PC-3 (cell line): ENCODE measurements at regions not wholly inside any gene's neighbourhood (a gene's known extent, or its start where the extent isn't known, plus 50 kb on each side); places are given as distances from the start of the nearest gene placed in this dataset.

Experiments
- ATAC-seq: fragments of 200-7000 bp; cut with Tn5 transposase; 2 replicates; pipeline ENCODE4 v1.9.1; 2020; ENCODE audit warnings: mild to moderate bottlenecking, moderate library complexity
- BruUV-seq: library from RNA; stranded (reverse); fragments of 400-500 nt; replicated peaks from 2 replicates; lab custom pipeline; 2021; lab: Mats Ljungman, UMichigan
- CTCF ChIA-PET: fragments of 300-600 bp; sonication (Branson Sonifier 250); formaldehyde crosslinking; loops from one replicate; lab custom pipeline; 2022; ENCODE audit warnings: antibody characterized with exemption; lab: Charles Lee
- POLR2A ChIA-PET: fragments of 300-600 bp; sonication (Branson Sonifier 250); formaldehyde crosslinking; loops from one replicate; lab custom pipeline; 2022; ENCODE audit warnings: antibody characterized with exemption; ENCODE audit not compliant: unreplicated experiment; lab: Charles Lee
- DNase-seq: peaks from one replicate; pipeline ENCODE4 v3.0.0-alpha.2; 2015
- H2AFZ ChIP-seq: fragments of 300-600 bp; sonication (generic); 2 replicates; pipeline ENCODE4 v1.6.0; 2016; ENCODE audit warnings: antibody characterized with exemption, low read length
- H3F3A ChIP-seq: fragments of 300-600 bp; sonication (generic); one replicate; pipeline ENCODE4 v1.6.0; 2017; ENCODE audit warnings: antibody characterized with exemption, low read length, control low read depth, mild to moderate bottlenecking; ENCODE audit not compliant: unreplicated experiment
- H3K27ac ChIP-seq: fragments of 300-600 bp; sonication (generic); 2 replicates; pipeline ENCODE4 v1.5.1; 2016; ENCODE audit warnings: mild to moderate bottlenecking, low read length
- H3K27me3 ChIP-seq: fragments of 300-600 bp; sonication (generic); 2 replicates; pipeline ENCODE4 v1.6.1; 2016; ENCODE audit warnings: low read length, mixed read lengths
- H3K36me3 ChIP-seq: fragments of 300-600 bp; sonication (generic); 2 replicates; pipeline ENCODE4 v1.6.1; 2016; ENCODE audit warnings: low read depth, mixed run types, low read length, mixed read lengths
- H3K4me1 ChIP-seq: fragments of 300-600 bp; sonication (generic); 2 replicates; pipeline ENCODE4 v1.5.1; 2016; ENCODE audit warnings: low read length; ENCODE audit not compliant: insufficient read depth
- H3K4me2 ChIP-seq: fragments of 300-600 bp; sonication (generic); 2 replicates; pipeline ENCODE4 v1.6.0; 2016; ENCODE audit warnings: low read length
- H3K4me3 ChIP-seq: fragments of 300-600 bp; sonication (generic); 2 replicates; pipeline ENCODE4 v1.5.1; 2016; ENCODE audit warnings: mild to moderate bottlenecking, low read length, mixed read lengths
- H3K79me2 ChIP-seq: fragments of 300-600 bp; sonication (generic); 2 replicates; pipeline ENCODE4 v1.6.1; 2017; ENCODE audit warnings: low read length, mixed read lengths
- H3K9ac ChIP-seq: fragments of 300-600 bp; sonication (generic); 2 replicates; pipeline ENCODE4 v1.6.0; 2016; ENCODE audit warnings: mild to moderate bottlenecking, low read length
- H3K9me2 ChIP-seq: fragments of 300-600 bp; sonication (generic); replicated peaks from 2 replicates; pipeline ENCODE4 v1.6.1; 2016; ENCODE audit warnings: mixed run types, low read length, mixed read lengths
- H3K9me3 ChIP-seq: fragments of 300-600 bp; sonication (generic); 2 replicates; pipeline ENCODE4 v1.6.1; 2016; ENCODE audit warnings: low read length, mixed read lengths
- H4K20me1 ChIP-seq: fragments of 300-600 bp; sonication (generic); 2 replicates; pipeline ENCODE4 v1.6.1; 2016; ENCODE audit warnings: low read length, mixed read lengths
- CTCF ChIP-seq: fragments of 300-600 bp; sonication (generic); conservative IDR thresholded peaks from 2 replicates; pipeline ENCODE4 v1.5.1; 2017; ENCODE audit warnings: antibody characterized with exemption, low read depth, mild to moderate bottlenecking, low read length
- EZH2 ChIP-seq: fragments of 300-600 bp; sonication (generic); IDR thresholded peaks from one replicate; pipeline ENCODE4 v1.6.1; 2017; ENCODE audit warnings: antibody characterized with exemption, mild to moderate bottlenecking, low read length; ENCODE audit not compliant: unreplicated experiment
- EZH2phosphoT487 ChIP-seq: fragments of 300-600 bp; sonication (generic); IDR thresholded peaks from 2 replicates; pipeline ENCODE4 v1.6.1; 2018; ENCODE audit warnings: mild to moderate bottlenecking, antibody characterized with exemption, low read length, borderline replicate concordance
- intact Hi-C: fragments of 100-400 bp; cut with micrococcal nuclease; formaldehyde crosslinking; loops from 2 replicates; pipeline ENCODE4 v1.9.0; 2023

- DNase-seq (no peak), ATAC-seq (no peak)
- no peaks in the 10 kb centered on the region for H3K27me3 ChIP-seq
- no peaks in the 10 kb centered on the region for H3K4me1 ChIP-seq
- H4K20me1 ChIP-seq: no peaks in the 10 kb centered on the region
- H2AFZ ChIP-seq: no peak overlapping the region
- H3K4me2 ChIP-seq: no peak overlapping the region
- no peaks in the 10 kb centered on the region for H3K9me3 ChIP-seq
- H3K36me3 ChIP-seq: no peaks in the 10 kb centered on the region
- ChIA-PET CTCF (no interaction called here), POLR2A (no interaction called here)
- TF ChIP-seq CTCF: no peak
- TF ChIP-seq EZH2phosphoT487: no peak
- TF ChIP-seq EZH2: no peak
- no TSS peak for BruUV-seq
- H3F3A ChIP-seq: no peaks in the 10 kb centered on the region
- H3K4me3 ChIP-seq: no peak overlapping the region
- H3K79me2 ChIP-seq: no peaks in the 10 kb centered on the region
- no peak overlapping the region for H3K27ac ChIP-seq
- H3K9me2 ChIP-seq: no peaks in the 10 kb centered on the region
- intact Hi-C loops: no loop called here
- H3K9ac ChIP-seq: no peak overlapping the region
Measured at GRCh38 chr10:111934931-111935330, 248.6 kb downstream of the GPAM start.

GRCh38 chr10:111936143-111936542, 247.4 kb downstream of the GPAM start:
- POLR2A ChIA-PET: no interaction called here
- TF ChIP-seq EZH2 (no peak), EZH2phosphoT487 (no peak), CTCF (no peak)
- ATAC-seq: no peak
- Histone ChIP-seq H3K4me1 (no peaks in the 10 kb centered on the region), H3K27ac (no peak overlapping the region), H3K9me2 (no peaks in the 10 kb centered on the region), H3K36me3 (no peaks in the 10 kb centered on the region), H3K4me3 (no peak overlapping the region), H4K20me1 (no peaks in the 10 kb centered on the region), H3K79me2 (no peaks in the 10 kb centered on the region), H3K9me3 (no peaks in the 10 kb centered on the region), H2AFZ (no peak overlapping the region), H3F3A (no peaks in the 10 kb centered on the region), H3K27me3 (no peaks in the 10 kb centered on the region), H3K9ac (no peak overlapping the region), H3K4me2 (no peak overlapping the region)
- no peak for DNase-seq
- intact Hi-C loops: no loop called here
- CTCF ChIA-PET: no interaction called here
- BruUV-seq: no TSS peak

GRCh38 chr10:111944331-111944730, 239.2 kb downstream of the GPAM start:
- Histone ChIP-seq H3K36me3 (no peaks in the 10 kb centered on the region), H3K4me2 (no peak overlapping the region), H3K4me3 (no peak overlapping the region), H3K79me2 (no peaks in the 10 kb centered on the region), H3K27ac (no peak overlapping the region), H3K9me3 (no peaks in the 10 kb centered on the region), H2AFZ (no peak overlapping the region), H3K9me2 (no peaks in the 10 kb centered on the region), H3F3A (no peaks in the 10 kb centered on the region), H3K27me3 (no peaks in the 10 kb centered on the region), H4K20me1 (no peaks in the 10 kb centered on the region), H3K4me1 (no peaks in the 10 kb centered on the region), H3K9ac (no peak overlapping the region)
- no TSS peak for BruUV-seq
- ChIA-PET CTCF (no interaction called here), POLR2A (no interaction called here)
- ATAC-seq (no peak), DNase-seq (no peak)
- intact Hi-C loops: no loop called here
- TF ChIP-seq CTCF: no peak
- TF ChIP-seq EZH2phosphoT487: no peak
- TF ChIP-seq EZH2: no peak
